HCT116 (cell line): ENCODE measurements at regions not wholly inside any gene's neighbourhood (a gene's known extent, or its start where the extent isn't known, plus 50 kb on each side); places are given as distances from the start of the nearest gene placed in this dataset.

Experiments used
- ATAC-seq: fragments of 200-7000 bp; cut with Tn5 transposase; 2 replicates; pipeline ENCODE4 v1.9.1; 2020; ENCODE audit warnings: mild to moderate bottlenecking, moderate library complexity
- BruUV-seq: library from RNA; stranded (reverse); fragments of 400-500 nt; replicated peaks from 2 replicates; lab custom pipeline; 2021; lab: Mats Ljungman, UMichigan
- CTCF ChIA-PET: fragments of 300-600 bp; sonication (Branson Sonifier 250); formaldehyde crosslinking; loops from one replicate; lab custom pipeline; 2021; ENCODE audit warnings: antibody characterized with exemption; lab: Charles Lee
- POLR2A ChIA-PET: fragments of 300-600, 350-600 bp; sonication (Branson Sonifier 250); formaldehyde crosslinking; loops from one replicate; lab custom pipeline; 2021; ENCODE audit warnings: antibody characterized with exemption; lab: Charles Lee
- RAD21 ChIA-PET, 2 experiments: fragments of 300-600 bp; sonication (Branson Sonifier 250); formaldehyde crosslinking; loops; one replicate each; lab custom pipeline; 2023; ENCODE audit warnings: low total read pairs in 2 of 2; ENCODE audit not compliant: uncharacterized antibody in 2 of 2, unreplicated experiment in 2 of 2, low non-redundant PET in 1 of 2; lab: Charles Lee
- DNase-seq: peaks from one replicate; pipeline ENCODE4 v3.0.0-alpha.2; 2010; ENCODE audit warnings: low read depth, low spot score
- H2AFZ ChIP-seq: fragments of 200-600 bp; shearing (Covaris generic), sonication (generic); 2 replicates; pipeline ENCODE4 v1.6.1; 2017; ENCODE audit warnings: low read depth, mixed run types, mixed read lengths, antibody characterized with exemption, low read length; ENCODE audit not compliant: poor library complexity, severe bottlenecking
- H3K27ac ChIP-seq: 2 replicates; pipeline ENCODE4 v1.5.1; 2012; ENCODE audit warnings: low read depth, low read length
- H3K27me3 ChIP-seq: fragments of 200-600 bp; sonication (generic); 2 replicates; pipeline ENCODE4 v1.6.1; 2016; ENCODE audit warnings: mixed run types, low read length, mixed read lengths; ENCODE audit not compliant: insufficient read depth
- H3K36me3 ChIP-seq, 2 experiments: fragments of 200-500 bp in 1 of 2; fragments of 200-600 bp in 1 of 2; sonication (Bioruptor generic) in 1 of 2; sonication (generic) in 1 of 2; 2 replicates each; pipeline versions ENCODE4 v1.5.1 to v1.6.1; 2014 to 2016; ENCODE audit warnings: low read length in 2 of 2, inconsistent platforms in 1 of 2, mixed read lengths in 1 of 2, mixed run types in 1 of 2; ENCODE audit not compliant: insufficient read depth in 2 of 2, control insufficient read depth in 1 of 2
- H3K4me1 ChIP-seq, 2 experiments: fragments of 200-600 bp in 1 of 2; sonication (generic) in 1 of 2; 2 replicates each; pipeline versions ENCODE4 v1.5.1 to v1.6.1; 2012 to 2017; ENCODE audit warnings: low read length in 2 of 2, inconsistent platforms in 1 of 2, mild to moderate bottlenecking in 1 of 2, mixed read lengths in 1 of 2, mixed run types in 1 of 2, moderate library complexity in 1 of 2; ENCODE audit not compliant: insufficient read depth in 2 of 2, control insufficient read depth in 1 of 2
- H3K4me2 ChIP-seq: fragments of 200-600 bp; sonication (generic); 2 replicates; pipeline ENCODE4 v1.6.1; 2017; ENCODE audit warnings: mixed run types, low read length, mixed read lengths
- H3K4me3 ChIP-seq, 2 experiments: fragments of 200-600 bp in 1 of 2; sonication (generic) in 1 of 2; replicated peaks in 1 of 2; 2 replicates each; pipeline ENCODE4 v1.5.1; 2011 to 2016; ENCODE audit warnings: low read length in 2 of 2, control low read depth in 1 of 2, low read depth in 1 of 2, mild to moderate bottlenecking in 1 of 2, mixed read lengths in 1 of 2, mixed run types in 1 of 2
- H3K79me2 ChIP-seq: fragments of 200-600 bp; sonication (generic); 2 replicates; pipeline ENCODE4 v1.6.1; 2017; ENCODE audit warnings: mild to moderate bottlenecking, mixed run types, low read length, moderate library complexity, mixed read lengths; ENCODE audit not compliant: insufficient read depth
- H3K9ac ChIP-seq: fragments of 200-600 bp; sonication (generic); 2 replicates; pipeline ENCODE4 v1.6.1; 2016; ENCODE audit warnings: low read length, mixed read lengths
- H3K9me2 ChIP-seq: fragments of 200-600 bp; sonication (generic), shearing (Covaris generic); 2 replicates; pipeline ENCODE4 v1.6.1; 2017; ENCODE audit warnings: mixed run types, mild to moderate bottlenecking, moderate library complexity; ENCODE audit not compliant: insufficient read depth
- H3K9me3 ChIP-seq, 2 experiments: fragments of 200-500 bp in 1 of 2; fragments of 200-600 bp in 1 of 2; sonication (Bioruptor generic) in 1 of 2; sonication (generic) in 1 of 2; 2 replicates each; pipeline ENCODE4 v1.6.1; 2014 to 2017; ENCODE audit warnings: low read length in 2 of 2, mixed read lengths in 2 of 2, inconsistent platforms in 1 of 2, low read depth in 1 of 2, mild to moderate bottlenecking in 1 of 2, mixed run types in 1 of 2, moderate library complexity in 1 of 2; ENCODE audit not compliant: control insufficient read depth in 1 of 2, insufficient read depth in 1 of 2
- H4K20me1 ChIP-seq: fragments of 200-600 bp; sonication (generic), shearing (Covaris generic); 2 replicates; pipeline ENCODE4 v1.6.1; 2017; ENCODE audit warnings: mixed run types, mild to moderate bottlenecking, moderate library complexity; ENCODE audit not compliant: insufficient read depth
- CBX3 ChIP-seq: IDR thresholded peaks from 2 replicates; pipeline ENCODE4 v1.6.1; 2012; ENCODE audit warnings: low read depth
- CEBPB ChIP-seq: IDR thresholded peaks from 2 replicates; pipeline ENCODE4 v1.6.1; 2012; ENCODE audit warnings: low read depth
- ELF1 ChIP-seq: IDR thresholded peaks from 2 replicates; pipeline ENCODE4 v1.6.1; 2012; ENCODE audit warnings: low read depth, borderline replicate concordance
- EZH2 ChIP-seq: fragments of 200-600 bp; sonication (generic); IDR thresholded peaks from 2 replicates; pipeline ENCODE4 v1.6.1; 2017; ENCODE audit warnings: antibody characterized with exemption, mixed run types
- EZH2phosphoT487 ChIP-seq: fragments of 200-600 bp; IDR thresholded peaks from 2 replicates; pipeline ENCODE4 v1.6.1; 2018; ENCODE audit warnings: antibody characterized with exemption, borderline replicate concordance
- FOSL1 ChIP-seq: IDR thresholded peaks from 2 replicates; pipeline ENCODE4 v1.6.1; 2012; ENCODE audit warnings: low read depth
- JUND ChIP-seq: IDR thresholded peaks from 2 replicates; pipeline ENCODE4 v1.6.1; 2012
- MAX ChIP-seq: IDR thresholded peaks from 2 replicates; pipeline ENCODE4 v1.6.1; 2012
- POLR2A ChIP-seq: IDR thresholded peaks from 2 replicates; pipeline ENCODE4 v1.7.0; 2011; ENCODE audit warnings: borderline replicate concordance; ENCODE audit not compliant: insufficient read depth, insufficient read length; ENCODE audit errors: extremely low read depth
- POLR2AphosphoS5 ChIP-seq: IDR thresholded peaks from 2 replicates; pipeline ENCODE4 v1.6.1; 2011; ENCODE audit warnings: mild to moderate bottlenecking, low read depth, low read length, moderate library complexity
- SIN3A ChIP-seq: IDR thresholded peaks from 2 replicates; pipeline ENCODE4 v1.6.1; 2012; ENCODE audit warnings: low read depth
- SP1 ChIP-seq: IDR thresholded peaks from 2 replicates; pipeline ENCODE4 v1.6.1; 2012; ENCODE audit warnings: low read depth
- SRF ChIP-seq: IDR thresholded peaks from 2 replicates; pipeline ENCODE4 v1.6.1; 2012; ENCODE audit warnings: low read depth
- TCF7L2 ChIP-seq: IDR thresholded peaks from 2 replicates; pipeline ENCODE4 v1.7.0; 2011; ENCODE audit warnings: borderline replicate concordance, inconsistent platforms; ENCODE audit not compliant: insufficient read depth, insufficient read length; ENCODE audit errors: extremely low read depth
- YY1 ChIP-seq: IDR thresholded peaks from 2 replicates; pipeline ENCODE4 v1.6.1; 2011; ENCODE audit warnings: low read length, low read depth, moderate library complexity, mild to moderate bottlenecking; ENCODE audit not compliant: insufficient replicate concordance; ENCODE audit errors: extremely low read depth
- ZFX ChIP-seq: fragments of 450-650 bp; IDR thresholded peaks from 2 replicates; pipeline ENCODE4 v1.6.1; 2017
- intact Hi-C: fragments of 100-400 bp; cut with micrococcal nuclease; formaldehyde crosslinking; loops from 2 replicates; pipeline ENCODE4 v1.10.0; 2022
- TF ChIP-seq, protein P1 (sequence below): IDR thresholded peaks from 2 replicates; pipeline ENCODE4 v1.6.1; 2012
- TF ChIP-seq, protein P2 (sequence below): IDR thresholded peaks from 2 replicates; pipeline ENCODE4 v1.6.1; 2011; ENCODE audit warnings: mild to moderate bottlenecking, low read length, moderate library complexity; ENCODE audit not compliant: insufficient replicate concordance; ENCODE audit errors: extremely low read depth
- TF ChIP-seq, protein P3 (sequence below): IDR thresholded peaks from 2 replicates; pipeline ENCODE4 v1.6.1; 2012; ENCODE audit warnings: low read depth

DNA sequence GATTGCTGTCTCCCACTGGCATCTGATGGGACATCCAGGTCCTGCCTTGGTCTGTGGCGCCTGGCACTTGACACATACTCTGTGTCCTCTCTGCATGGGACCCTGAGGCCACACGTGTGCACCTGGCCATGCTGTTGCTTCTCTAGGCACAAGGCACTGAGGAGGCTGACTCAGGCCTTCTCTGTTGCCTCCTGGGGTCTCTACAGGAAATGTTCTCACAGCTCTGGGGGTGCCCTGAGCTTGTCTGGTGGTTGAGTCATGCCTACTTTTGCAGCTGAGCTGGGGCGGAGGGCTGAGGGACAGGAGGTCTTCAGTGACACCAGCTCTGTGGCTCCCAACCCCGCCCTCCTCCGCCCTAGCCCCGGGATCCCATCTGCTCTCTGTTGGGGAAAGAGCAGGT is 207.0 kb upstream of the HS6ST1 start:
- no peaks in the 10 kb centered on the region for H3K79me2 ChIP-seq
- no TSS peak for BruUV-seq
- no peak overlapping the region for H3K4me3 ChIP-seq
- no peaks in the 10 kb centered on the region for H3K9me2 ChIP-seq
- no peak for TF ChIP-seq TCF7L2
- TF ChIP-seq CEBPB = no peak
- no peak for TF ChIP-seq POLR2A
- TF ChIP-seq JUND = no peak
- TF ChIP-seq, protein P1, sequence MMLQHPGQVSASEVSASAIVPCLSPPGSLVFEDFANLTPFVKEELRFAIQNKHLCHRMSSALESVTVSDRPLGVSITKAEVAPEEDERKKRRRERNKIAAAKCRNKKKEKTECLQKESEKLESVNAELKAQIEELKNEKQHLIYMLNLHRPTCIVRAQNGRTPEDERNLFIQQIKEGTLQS = no peak
- no peak for TF ChIP-seq ELF1
- TF ChIP-seq, protein P2, sequence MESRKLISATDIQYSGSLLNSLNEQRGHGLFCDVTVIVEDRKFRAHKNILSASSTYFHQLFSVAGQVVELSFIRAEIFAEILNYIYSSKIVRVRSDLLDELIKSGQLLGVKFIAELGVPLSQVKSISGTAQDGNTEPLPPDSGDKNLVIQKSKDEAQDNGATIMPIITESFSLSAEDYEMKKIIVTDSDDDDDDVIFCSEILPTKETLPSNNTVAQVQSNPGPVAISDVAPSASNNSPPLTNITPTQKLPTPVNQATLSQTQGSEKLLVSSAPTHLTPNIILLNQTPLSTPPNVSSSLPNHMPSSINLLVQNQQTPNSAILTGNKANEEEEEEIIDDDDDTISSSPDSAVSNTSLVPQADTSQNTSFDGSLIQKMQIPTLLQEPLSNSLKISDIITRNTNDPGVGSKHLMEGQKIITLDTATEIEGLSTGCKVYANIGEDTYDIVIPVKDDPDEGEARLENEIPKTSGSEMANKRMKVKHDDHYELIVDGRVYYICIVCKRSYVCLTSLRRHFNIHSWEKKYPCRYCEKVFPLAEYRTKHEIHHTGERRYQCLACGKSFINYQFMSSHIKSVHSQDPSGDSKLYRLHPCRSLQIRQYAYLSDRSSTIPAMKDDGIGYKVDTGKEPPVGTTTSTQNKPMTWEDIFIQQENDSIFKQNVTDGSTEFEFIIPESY = no peak
- TF ChIP-seq ZFX = no peak
- no peak for TF ChIP-seq POLR2AphosphoS5
- no peak for TF ChIP-seq SIN3A
- no peak for TF ChIP-seq MAX
- TF ChIP-seq FOSL1 = no peak
- no peak for TF ChIP-seq EZH2phosphoT487
- no peak for TF ChIP-seq SP1
- TF ChIP-seq, protein P3, sequence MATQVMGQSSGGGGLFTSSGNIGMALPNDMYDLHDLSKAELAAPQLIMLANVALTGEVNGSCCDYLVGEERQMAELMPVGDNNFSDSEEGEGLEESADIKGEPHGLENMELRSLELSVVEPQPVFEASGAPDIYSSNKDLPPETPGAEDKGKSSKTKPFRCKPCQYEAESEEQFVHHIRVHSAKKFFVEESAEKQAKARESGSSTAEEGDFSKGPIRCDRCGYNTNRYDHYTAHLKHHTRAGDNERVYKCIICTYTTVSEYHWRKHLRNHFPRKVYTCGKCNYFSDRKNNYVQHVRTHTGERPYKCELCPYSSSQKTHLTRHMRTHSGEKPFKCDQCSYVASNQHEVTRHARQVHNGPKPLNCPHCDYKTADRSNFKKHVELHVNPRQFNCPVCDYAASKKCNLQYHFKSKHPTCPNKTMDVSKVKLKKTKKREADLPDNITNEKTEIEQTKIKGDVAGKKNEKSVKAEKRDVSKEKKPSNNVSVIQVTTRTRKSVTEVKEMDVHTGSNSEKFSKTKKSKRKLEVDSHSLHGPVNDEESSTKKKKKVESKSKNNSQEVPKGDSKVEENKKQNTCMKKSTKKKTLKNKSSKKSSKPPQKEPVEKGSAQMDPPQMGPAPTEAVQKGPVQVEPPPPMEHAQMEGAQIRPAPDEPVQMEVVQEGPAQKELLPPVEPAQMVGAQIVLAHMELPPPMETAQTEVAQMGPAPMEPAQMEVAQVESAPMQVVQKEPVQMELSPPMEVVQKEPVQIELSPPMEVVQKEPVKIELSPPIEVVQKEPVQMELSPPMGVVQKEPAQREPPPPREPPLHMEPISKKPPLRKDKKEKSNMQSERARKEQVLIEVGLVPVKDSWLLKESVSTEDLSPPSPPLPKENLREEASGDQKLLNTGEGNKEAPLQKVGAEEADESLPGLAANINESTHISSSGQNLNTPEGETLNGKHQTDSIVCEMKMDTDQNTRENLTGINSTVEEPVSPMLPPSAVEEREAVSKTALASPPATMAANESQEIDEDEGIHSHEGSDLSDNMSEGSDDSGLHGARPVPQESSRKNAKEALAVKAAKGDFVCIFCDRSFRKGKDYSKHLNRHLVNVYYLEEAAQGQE = no peak
- TF ChIP-seq SRF = no peak
- TF ChIP-seq YY1 = no peak
- TF ChIP-seq EZH2 = no peak
- no peak for TF ChIP-seq CBX3
- H3K9ac ChIP-seq = no peak overlapping the region
- no peaks in the 10 kb centered on the region for H3K36me3 ChIP-seq
- RAD21 ChIA-PET = no interaction called here
- intact Hi-C loops = no loop called here
- H3K4me1 ChIP-seq = peaks cover 0 to 2% of the 10 kb centered on the region in 2 experiments; a peak in 1 of 4 replicates
- H3K4me2 ChIP-seq = no peak overlapping the region
- no peak overlapping the region for H3K27ac ChIP-seq
- CTCF ChIA-PET = no interaction called here
- H3K27me3 ChIP-seq = no peaks in the 10 kb centered on the region
- H4K20me1 ChIP-seq = no peaks in the 10 kb centered on the region
- no peaks in the 10 kb centered on the region for H3K9me3 ChIP-seq
- ATAC-seq (no peak), DNase-seq (no peak)
- no peak overlapping the region for H2AFZ ChIP-seq
- POLR2A ChIA-PET = no interaction called here
